HG02571 (cell line): ENCODE measurements at regions not wholly inside any gene's neighbourhood (a gene's known extent, or its start where the extent isn't known, plus 50 kb on each side); places are given as distances from the start of the nearest gene placed in this dataset.

Source experiments
- ATAC-seq: cut with Tn5 transposase; IDR thresholded peaks from one replicate; pipeline ENCODE4 v1.9.1; 2021; ENCODE audit warnings: mild to moderate bottlenecking, moderate library complexity; ENCODE audit not compliant: unreplicated experiment

DNA sequence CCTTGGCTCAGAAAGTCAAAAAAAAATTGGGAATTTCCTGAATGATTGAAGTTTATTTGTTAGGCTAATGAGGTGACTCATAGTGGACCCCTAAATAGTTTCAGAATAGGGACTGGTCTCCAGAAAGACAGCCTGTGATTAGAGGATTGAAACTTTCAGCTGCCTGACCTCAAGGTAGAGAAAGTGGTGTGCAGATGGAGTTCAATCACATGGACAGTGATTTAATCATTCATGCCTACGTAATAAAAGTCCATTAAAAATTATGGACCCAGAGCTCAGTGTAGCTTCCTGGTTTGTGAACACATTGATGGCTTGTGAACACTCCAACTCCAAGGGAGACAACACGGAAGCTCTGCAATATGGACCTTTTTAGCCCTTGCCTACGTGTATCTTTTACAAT, 533.2 kb upstream of the PCDH9 start:
- no peak for ATAC-seq

DNA sequence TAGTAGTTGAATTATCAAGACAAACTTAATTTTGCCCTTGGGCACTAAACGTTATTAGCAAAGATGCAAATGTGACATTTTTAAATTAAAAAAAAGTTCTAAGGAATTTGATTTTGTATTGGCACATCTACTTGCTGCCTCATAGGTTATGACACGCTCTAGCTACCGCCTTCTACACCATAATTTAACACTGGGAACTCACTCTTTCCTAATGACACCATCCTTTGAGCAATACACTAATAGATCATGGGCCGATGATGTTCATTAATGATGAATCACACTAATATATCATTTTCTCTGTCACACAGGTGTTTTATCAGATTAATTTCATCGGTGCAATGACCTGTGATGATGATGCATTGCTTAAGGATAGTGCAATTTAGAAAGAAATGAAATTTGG, 528.8 kb upstream of the PCDH9 start:
- ATAC-seq, result no peak

DNA sequence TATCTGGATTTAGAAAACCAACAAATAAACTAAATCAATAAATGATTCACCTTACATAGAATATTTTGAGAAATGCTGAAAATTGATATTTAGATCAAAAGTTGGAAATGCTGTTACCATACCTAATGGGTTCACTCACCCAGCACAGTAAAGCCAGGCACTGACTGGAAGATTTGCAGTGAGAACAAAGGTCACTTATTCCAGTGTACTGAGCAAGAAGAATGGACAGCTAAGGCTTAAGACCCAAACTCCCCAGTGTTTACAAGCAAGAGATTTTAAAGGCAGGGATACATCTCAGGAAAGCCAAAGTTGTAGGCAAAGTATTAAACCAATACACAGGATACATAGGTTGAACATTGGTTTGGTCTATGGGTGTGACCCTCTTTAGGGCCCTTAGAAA, 523.9 kb upstream of the PCDH9 start:
- ATAC-seq, result no peak

DNA sequence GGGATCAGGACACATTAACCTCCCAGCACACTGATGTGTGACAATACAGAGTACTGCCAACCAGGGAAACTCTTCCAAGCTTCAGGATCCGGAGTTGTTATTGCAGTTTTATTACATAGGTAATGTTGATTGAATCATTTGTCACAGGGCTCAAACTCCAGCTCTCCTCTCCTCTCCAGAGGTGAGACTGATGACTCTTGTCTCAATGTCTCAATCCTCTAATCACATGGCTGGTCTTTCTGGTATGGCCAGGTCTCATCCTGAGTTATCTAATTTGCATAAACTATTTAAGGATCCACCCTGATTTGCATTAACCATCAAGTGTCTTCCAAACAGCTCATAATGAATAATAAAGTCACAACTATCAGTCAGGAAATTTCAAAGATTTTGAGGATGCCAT, 522.6 kb upstream of the PCDH9 start:
- ATAC-seq, result no peak

DNA sequence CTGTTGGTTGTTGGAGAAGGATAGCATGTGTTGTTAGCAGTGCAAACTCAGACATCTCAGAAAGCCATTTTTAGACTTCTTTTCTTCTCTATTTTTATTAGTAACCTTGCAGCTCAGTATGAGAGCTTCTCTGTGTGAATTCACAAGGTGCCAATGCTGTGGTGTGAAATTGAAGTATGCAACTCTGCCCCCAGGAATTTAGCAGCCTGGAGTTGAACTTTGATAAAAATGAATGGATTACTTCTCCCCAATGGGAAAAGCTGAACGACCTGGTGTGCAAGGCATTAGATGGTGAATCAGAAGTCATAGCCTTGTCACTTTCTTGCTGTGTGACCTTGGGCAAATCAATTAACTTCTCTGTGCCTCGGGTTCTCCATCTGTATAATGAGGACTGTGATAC, 512.3 kb upstream of the PCDH9 start:
- ATAC-seq, result no peak

DNA sequence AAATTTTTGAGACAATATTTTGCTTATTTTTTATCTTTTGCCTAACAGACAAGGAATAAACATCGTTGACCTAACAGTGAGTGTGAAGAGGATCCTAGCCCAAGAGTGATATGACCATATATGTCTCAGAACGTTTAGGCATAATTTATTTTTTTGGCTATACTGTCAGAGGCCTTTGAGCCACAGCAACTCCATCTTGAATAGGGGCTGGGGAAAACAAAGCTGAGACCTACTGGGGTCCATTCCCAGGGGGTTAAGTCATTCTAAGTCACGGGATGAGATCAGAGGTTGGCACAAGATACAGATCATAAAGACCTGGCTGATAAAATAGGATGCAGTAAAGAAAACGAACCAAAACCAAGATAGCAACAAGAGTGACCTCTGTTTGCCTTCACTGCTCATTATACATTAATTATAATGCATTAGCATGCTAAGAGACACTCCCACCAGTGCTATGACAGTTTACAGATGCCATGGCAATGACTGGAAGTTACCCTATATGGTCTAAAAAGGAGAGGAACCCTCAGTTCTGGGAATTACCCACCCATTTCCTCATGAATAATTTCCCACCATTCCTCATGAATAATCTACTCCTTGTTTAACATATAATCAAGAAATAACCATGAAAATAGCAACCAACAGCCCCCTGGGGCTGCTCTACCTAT, 510.9 kb upstream of the PCDH9 start:
- ATAC-seq, result no peak

DNA sequence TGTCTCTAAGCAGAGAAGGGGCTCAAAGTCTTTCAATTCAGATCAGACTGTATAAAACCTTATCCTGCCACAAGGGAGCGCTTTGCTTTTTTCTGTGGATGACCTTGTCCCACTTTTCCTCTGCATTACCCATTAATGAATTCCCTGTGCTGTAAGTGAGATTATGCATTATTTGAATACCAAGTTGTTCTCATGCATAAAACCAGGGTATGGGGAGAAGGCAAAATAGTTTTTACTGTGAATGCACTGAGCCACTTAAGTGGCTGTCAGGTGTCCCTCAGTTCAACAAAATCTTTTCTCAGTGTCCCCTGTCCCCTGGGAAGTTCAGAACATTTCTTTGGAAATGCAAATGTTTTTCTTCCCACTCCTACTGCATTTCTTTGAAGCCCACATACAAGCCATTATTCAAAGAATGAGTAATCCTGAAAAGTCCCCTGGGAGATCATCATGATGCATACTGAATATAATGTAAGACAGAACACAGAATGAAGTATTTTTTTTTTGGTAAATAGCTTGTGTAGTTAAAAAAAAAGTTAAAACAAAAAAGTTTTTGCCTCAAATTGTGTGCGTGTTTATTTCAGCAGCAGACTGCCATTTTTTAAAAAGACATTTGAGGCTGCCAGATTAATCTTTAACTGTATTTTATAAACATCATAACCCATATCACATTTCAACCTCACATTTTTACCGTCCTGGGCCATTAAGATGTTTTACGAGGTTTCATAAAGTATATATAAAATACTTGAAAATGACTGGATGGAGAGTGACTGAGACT, 506.7 kb upstream of the PCDH9 start:
- ATAC-seq, result no peak

DNA sequence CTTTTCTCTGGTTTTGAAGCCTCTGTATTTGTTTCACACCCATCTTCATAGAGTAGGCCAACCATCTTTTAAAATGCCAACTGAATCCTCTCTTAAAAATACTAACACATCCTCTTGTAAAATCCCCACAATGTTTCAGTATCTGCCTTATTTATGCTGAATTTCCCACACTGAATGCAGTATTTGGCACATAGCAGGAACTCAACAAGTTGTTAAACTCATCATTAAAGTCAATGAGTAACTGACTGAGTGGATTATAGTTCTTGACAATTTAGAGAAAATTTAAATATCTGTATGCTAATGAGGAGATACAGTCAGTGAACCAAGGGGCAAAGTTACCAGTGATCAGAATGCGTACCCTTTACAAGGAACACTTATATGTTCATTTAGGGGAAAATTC, 505.5 kb upstream of the PCDH9 start:
- no peak for ATAC-seq

DNA sequence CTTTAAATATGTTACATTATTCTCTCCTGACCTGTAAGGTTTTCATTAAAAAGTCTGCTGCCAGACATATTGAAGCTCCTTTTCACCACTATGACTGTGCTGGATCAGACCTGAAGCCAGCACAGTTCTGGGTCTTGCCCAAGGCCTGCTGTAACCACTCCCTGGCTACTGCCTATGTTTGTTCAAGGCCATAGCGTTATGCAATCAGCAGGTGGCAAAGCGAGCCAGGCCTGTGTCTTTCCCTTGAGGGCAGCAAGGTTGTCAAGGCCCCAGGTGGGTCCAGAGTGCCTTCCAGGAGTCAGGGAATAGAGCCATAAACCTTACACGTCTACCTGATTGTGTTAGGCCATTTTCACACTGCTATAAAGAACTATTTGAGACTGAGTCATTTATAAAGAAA, 496.8 kb upstream of the PCDH9 start:
- no peak for ATAC-seq

DNA sequence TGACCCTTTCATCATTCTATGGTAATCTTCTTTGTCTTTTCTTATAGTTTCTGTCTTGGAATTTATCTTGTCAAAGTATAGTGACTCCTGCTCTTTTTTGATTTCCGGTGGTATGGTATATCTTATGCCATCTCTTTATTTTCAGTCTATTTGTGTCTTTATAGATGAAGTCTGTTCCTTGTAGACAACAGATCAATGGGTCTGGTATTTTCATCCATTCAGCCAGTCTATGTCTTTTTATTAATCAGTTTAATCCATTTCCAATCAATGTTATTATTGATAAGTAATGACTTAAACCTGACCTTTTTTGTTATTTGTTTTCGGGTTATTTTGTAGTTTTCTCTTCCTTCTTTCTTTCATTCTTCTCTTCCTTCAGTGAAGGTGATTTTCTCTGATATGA, 495.9 kb upstream of the PCDH9 start:
- no peak for ATAC-seq

DNA sequence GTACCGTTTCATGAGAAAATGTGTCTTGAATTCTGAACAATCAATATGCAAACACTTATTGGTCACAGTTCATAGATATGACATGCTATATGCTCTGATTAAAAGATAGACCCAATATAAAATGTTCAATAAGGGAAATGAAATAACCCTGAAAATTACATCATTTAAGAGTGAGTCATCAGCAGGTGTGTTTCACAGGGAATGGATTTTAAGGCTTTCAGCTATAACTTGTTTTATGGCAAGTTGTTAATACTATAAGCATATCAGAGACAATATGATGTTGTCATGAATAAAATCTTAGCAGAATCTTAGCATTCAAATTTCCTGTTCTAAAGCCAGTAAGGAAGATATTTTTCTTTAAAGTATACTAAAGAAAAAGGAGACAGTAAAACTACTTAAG, 483.4 kb upstream of the PCDH9 start:
- ATAC-seq, result no peak

DNA sequence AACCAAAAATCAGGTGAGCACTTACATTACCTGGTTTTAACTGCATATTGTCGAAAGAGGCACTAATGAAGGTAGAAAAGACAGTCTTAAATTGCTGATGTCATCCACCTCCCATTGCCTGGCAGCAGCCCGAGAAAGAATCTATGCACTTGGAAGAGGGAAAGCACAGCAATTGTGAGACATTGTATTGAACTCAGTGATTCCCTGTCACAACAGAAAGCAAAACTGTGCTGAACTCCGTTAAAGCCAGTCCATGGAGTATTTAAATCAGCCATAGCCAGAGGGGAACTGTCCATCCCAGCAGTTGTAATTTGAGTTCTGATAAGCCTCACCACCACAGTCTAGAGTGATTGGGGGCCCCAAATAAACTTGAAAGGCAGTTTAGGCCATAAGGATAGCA, 466.6 kb upstream of the PCDH9 start:
- ATAC-seq, result no peak

DNA sequence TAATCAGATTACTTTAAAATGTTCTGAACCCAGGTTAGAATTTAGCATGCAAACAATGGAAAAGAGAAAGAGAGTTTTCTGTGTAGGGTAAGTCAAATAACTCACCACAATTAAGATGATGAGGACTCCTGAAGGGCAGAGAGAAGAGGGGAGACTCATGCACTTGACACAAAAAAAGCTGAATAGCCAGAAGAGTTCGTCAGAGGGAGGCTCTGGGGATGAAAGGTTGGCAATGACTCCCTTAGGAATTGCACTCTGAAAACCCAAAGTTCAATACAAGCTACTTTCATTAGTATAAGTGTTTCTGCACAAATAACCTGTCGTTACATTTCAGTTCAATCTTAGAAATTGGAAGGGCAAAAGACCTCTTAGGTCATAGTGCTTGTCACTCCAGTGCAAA, 434.4 kb upstream of the PCDH9 start:
- no peak for ATAC-seq

DNA sequence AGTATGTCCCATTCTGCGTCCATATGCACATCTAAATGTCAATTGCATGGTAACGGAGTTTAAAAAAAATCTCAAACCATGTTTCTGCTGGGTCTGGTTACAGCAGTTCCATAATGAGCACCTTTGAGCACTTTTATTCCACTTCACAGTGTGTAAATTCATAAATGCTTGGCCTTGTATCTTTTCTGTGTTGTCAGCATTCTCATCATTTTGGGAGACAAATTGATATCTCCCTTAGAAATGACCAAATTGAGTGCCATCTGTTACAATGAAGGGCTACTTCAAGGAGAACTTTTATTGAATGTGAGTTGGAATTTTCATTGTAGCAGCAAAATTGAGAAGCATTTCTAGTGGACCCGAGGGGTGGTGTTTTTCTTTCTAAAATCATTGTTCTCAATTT, 432.9 kb upstream of the PCDH9 start:
- no peak for ATAC-seq

DNA sequence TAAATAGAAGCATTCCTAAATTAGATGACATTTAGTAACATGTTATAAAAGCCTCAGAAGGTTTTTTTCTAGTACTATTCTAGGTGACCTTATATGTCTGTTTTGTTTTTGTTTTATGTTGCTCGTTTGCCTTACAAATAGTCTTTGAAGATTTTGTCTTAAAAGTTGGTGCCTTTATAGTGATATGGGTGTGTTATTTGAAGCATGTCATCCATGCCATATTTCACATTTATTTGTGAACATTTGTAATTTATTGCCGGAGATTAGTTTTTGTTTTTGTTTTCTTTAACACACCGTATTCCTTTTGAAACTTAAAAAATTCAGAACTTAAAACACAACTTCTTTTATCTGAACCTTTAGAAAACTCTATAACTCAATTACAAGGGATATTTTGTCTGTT, 422.8 kb upstream of the PCDH9 start:
- ATAC-seq, result no peak

DNA sequence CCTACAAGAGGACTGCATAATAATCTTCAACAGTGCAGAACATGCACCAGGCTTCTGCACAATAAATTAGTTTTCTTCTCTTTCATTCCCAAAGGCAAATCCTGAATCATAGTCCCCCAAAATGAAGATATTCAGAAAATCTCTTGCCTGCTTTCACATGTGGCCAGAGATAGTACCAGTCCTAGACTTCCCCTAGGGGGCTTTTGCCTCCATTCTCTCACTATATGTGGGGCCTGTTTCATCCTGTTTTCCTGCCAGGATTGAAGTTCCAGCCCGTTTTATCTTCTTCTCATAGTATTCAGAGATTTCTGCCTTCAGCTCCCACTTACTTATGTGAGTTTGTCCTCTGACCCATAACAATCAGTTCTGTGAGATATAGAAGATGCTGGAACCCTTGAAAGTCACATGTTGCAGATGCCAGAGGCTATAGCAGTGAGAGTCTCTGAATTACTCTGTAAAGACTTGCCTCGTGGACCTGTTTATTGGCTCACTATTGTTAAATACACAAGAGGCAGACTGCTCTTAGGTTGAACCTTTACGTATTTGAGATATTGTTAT, 421.9 kb upstream of the PCDH9 start:
- no peak for ATAC-seq

DNA sequence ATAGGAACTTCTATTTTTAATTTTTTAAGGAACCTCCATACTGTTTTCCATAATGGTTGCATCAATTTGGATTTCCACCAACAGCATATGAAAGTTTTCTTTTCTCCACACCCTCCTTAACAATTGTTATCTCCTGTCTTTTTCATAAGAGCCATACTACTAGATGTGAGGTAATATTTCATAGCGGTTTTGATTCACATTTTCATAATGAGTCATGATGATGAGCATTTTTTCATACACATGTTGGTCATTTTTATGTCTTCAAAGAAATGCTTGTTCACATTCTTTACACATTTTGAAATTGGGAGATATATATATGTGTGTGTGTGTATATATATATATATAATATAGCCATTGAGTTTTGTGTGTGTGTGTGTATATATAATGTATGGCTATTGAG, 420.3 kb upstream of the PCDH9 start:
- ATAC-seq, result no peak

DNA sequence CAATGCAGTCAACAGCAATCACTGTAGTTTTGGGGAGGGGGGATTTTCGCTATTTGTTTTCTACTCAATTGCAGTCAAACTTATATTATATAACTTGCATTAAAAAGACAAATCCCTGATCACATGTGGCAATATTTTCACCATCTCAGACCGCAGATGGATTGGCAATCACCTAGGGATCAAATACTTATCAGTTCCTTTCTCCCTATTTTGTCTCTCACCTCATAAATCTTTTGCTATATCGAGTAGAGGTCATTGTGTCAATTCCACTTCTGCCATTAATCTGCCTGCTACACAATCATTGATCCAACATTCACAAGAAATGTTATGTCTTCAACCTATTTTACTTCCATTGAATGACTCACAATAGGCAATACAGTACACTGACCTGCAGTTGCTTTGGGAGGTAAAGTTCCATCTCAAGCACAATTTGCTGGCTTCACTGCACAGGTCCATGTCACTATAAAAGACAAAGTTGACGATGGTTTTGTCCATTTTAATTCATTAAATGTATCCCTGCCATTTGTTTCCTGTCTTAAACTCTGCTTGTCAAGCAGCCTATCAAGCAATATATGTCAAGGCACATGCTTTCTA, 415.8 kb upstream of the PCDH9 start:
- no peak for ATAC-seq

DNA sequence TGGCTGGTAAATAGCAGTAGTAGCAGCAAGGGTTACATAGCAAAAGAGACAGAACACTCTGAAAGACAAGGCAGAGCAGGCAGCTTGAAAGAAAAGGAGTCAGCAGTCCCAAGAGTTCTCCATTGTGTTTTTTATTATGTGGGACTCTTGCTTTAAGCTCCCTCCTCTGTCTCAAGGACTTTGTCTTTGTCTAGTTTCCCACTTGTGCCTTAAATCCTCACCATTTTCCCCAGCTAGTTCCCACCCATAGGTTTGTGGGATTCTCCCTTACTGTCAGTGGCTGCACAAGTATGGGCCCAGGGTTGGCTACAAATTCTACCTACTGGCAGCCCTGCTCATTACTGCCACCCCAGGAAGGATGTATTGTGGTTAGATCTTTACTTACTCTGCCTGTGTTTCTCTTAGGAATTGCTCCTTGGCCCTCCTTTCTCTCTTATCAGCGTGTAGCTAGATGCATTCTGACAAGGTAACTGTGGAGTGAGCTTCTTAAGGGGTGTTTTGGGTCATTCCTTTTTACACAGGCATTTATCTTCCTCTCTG, 413.4 kb upstream of the PCDH9 start:
- no peak for ATAC-seq

DNA sequence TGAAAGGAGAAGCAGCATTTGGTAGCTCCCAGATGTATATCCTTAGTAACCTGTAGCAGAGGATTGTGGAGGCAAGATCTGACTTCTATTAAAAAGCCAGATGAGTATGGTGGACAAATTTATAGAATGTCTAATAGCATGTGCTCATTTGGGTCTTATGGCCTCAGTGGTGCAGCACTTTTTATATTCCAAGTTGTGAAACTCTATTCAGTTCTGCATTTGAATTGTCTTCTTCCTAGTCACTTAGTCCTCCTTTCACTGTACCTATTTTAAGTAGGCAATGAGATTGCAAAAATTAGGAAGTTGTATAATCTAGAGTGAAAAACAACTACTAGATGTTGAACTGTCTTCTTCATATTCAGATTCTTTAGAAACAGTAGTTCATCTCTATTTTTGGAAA, 412.5 kb upstream of the PCDH9 start:
- no peak for ATAC-seq

DNA sequence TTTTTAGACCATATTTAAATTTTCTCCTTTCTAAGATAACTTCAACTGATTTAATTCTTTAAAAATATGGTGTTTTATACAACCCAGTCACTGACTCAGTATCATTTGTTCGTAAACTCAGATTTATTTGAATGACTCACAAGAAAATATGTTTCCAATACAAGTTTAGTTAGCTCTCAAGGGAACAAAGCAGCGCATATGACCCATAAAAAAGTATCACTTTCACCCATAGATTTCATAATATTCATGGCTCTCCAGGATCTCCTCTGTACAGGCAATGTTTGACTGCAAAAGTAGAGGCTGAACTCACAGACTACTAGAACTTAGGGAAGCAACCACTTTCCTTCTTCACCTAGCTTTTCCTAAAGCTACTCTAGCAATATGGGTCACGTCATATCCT, 405.6 kb upstream of the PCDH9 start:
- ATAC-seq, result no peak

DNA sequence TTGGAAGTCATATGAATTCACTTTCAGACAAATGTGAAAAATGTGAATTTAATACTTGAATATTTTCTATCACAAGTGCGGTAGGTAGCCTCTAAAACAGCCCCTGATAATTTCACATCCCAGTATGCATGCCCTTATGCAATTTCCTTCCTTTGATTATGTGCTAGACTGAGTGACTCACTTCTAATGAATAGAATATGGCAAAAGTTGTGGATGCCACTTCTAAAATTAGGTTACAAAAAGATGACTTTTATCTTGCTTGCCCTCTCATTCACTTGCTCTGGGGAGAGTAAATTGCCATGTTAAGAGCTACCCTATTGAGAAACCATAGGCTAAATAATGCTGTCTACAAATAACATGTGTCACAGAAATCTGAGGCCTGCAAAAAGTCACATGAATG, 402.5 kb upstream of the PCDH9 start:
- no peak for ATAC-seq
